ENCODE measurements at regions not wholly inside any gene's neighbourhood (a gene's known extent, or its start where the extent isn't known, plus 50 kb on each side); places are given as distances from the start of the nearest gene placed in this dataset.

- TF ChIP-seq, protein P1, sequence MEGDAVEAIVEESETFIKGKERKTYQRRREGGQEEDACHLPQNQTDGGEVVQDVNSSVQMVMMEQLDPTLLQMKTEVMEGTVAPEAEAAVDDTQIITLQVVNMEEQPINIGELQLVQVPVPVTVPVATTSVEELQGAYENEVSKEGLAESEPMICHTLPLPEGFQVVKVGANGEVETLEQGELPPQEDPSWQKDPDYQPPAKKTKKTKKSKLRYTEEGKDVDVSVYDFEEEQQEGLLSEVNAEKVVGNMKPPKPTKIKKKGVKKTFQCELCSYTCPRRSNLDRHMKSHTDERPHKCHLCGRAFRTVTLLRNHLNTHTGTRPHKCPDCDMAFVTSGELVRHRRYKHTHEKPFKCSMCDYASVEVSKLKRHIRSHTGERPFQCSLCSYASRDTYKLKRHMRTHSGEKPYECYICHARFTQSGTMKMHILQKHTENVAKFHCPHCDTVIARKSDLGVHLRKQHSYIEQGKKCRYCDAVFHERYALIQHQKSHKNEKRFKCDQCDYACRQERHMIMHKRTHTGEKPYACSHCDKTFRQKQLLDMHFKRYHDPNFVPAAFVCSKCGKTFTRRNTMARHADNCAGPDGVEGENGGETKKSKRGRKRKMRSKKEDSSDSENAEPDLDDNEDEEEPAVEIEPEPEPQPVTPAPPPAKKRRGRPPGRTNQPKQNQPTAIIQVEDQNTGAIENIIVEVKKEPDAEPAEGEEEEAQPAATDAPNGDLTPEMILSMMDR (IDR thresholded peaks at IDR 0.05 in 2 of 3, conservative IDR thresholded peaks at IDR 0.05 in 1 of 3; ENCODE audit: control insufficient read depth in 2 of 3, extremely low read depth in 1 of 3, insufficient read depth in 1 of 3, low read depth in 3 of 3, low read length in 3 of 3), result no peak
- TF ChIP-seq ZNF207 (IDR thresholded peaks at IDR 0.05; ENCODE audit: borderline replicate concordance), result no peak
Observed at GRCh38 chrX:9396930-9397329, 67.9 kb upstream of the TBL1X start.

Measured in GM12878 (cell line).